ENCODE measurements at regions not wholly inside any gene's neighbourhood (a gene's known extent, or its start where the extent isn't known, plus 50 kb on each side); places are given as distances from the start of the nearest gene placed in this dataset.

- TF ChIP-seq HSF1 (IDR thresholded peaks at IDR 0.05; ENCODE audit: low read depth, low read length) (no peak), MTA2 (IDR thresholded peaks at IDR 0.05; ENCODE audit: low read depth) (no peak)
- TF ChIP-seq, protein P1, sequence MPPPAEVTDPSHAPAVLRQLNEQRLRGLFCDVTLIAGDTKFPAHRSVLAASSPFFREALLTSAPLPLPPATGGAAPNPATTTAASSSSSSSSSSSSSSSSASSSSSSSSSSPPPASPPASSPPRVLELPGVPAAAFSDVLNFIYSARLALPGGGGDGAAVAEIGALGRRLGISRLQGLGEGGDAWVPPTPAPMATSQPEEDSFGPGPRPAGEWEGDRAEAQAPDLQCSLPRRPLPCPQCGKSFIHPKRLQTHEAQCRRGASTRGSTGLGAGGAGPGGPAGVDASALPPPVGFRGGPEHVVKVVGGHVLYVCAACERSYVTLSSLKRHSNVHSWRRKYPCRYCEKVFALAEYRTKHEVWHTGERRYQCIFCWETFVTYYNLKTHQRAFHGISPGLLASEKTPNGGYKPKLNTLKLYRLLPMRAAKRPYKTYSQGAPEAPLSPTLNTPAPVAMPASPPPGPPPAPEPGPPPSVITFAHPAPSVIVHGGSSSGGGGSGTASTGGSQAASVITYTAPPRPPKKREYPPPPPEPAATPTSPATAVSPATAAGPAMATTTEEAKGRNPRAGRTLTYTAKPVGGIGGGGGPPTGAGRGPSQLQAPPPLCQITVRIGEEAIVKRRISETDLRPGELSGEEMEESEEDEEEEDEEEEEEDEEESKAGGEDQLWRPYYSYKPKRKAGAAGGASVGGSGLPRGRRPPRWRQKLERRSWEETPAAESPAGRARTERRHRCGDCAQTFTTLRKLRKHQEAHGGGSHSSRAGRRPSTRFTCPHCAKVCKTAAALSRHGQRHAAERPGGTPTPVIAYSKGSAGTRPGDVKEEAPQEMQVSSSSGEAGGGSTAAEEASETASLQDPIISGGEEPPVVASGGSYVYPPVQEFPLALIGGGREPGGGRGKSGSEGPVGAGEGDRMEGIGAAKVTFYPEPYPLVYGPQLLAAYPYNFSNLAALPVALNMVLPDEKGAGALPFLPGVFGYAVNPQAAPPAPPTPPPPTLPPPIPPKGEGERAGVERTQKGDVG (CRISPR knock-in tag; IDR thresholded peaks at IDR 0.05), result no peak
Observed at GRCh38 chr12:90076851-90077319, 368.2 kb upstream of the ATP2B1 start (continued).

DNA sequence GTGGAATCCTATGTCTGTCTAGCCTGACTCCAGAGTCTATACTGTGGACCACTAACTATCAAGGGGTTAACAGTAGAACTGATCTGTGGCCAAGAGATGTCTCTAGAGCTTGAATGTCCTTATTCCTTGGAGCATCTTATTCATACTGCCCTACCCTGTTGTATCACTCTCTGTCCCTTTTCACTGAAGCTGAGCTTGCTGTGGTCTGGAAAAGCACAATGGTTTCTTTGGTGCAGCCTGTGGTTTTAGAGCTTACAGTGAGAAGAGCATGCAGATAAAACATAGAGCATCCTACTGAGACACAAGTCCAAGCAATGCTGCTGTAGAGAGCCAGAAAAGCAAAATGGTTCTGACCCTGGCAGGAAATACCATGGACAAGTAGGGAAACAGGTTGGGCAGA, 367.0 kb upstream of the ATP2B1 start:
- no peaks in the 10 kb centered on the region; the same call in 1 of the 2 replicates for H3K4me1 ChIP-seq (ENCODE audit: control insufficient read depth, insufficient read depth, low read length)
- no peaks in the 10 kb centered on the region for H4K20me1 ChIP-seq (ENCODE audit: control insufficient read depth, insufficient read depth)
- DNase-seq (ENCODE audit: low read depth, low spot score), result no peak
- no peak overlapping the region for H2AFZ ChIP-seq (ENCODE audit: control insufficient read depth, low read depth, low read length)
- ChIA-PET SMC1A (ENCODE audit: uncharacterized antibody, unreplicated experiment) (interaction anchor here (3.8 kb wide), 1 partner anchor 9 kb away, joined by 16 read pairs; no protein-coding TSS in a partner anchor), CTCF (interaction anchor here (0.7 to 1.3 kb wide), 2 partner anchors 27 to 28 kb away, joined by 3 read pairs; no protein-coding TSS in a partner anchor), RAD21 (ENCODE audit: unreplicated experiment) (no interaction called here), POLR2A (interaction anchor here (1.4 kb wide), 1 partner anchor 147 kb away, joined by 3 read pairs; no protein-coding TSS in a partner anchor)
- in situ Hi-C loops (cut with MboI), result no loop called here
- H3K79me2 ChIP-seq (ENCODE audit: control insufficient read depth, insufficient read depth, low read length), result no peaks in the 10 kb centered on the region
- TF ChIP-seq HSF1 (IDR thresholded peaks at IDR 0.05; ENCODE audit: low read depth, low read length) (no peak), RUNX3 (IDR thresholded peaks at IDR 0.05; ENCODE audit: low read length) (0 out of 2 replicates have a peak, but pooled peaks have one; percentile 14), JUNB (IDR thresholded peaks at IDR 0.05) (no peak)
- FAIRE-seq, result no peak
- ATAC-seq, result no peak
- no peaks in the 10 kb centered on the region for H3K27me3 ChIP-seq (replicated peaks in 1 of 2; ENCODE audit: control insufficient read depth in 2 of 2, insufficient read depth in 2 of 2, low read length in 1 of 2)
- H3K27ac ChIP-seq (ENCODE audit: control insufficient read depth, insufficient read depth), result no peak overlapping the region
- intact Hi-C loops (cut with micrococcal nuclease; ENCODE audit: unreplicated experiment), result no loop called here
- H3K4me3 ChIP-seq, result no peak overlapping the region
- BruUV-seq (replicated peaks), result no TSS peak
- H3K9ac ChIP-seq (ENCODE audit: control insufficient read depth, insufficient read depth, low read length), result no peak overlapping the region
- no peaks in the 10 kb centered on the region for H3K36me3 ChIP-seq (ENCODE audit: control insufficient read depth in 2 of 2, insufficient read depth in 2 of 2, low read length in 1 of 2)
- H3K9me3 ChIP-seq (replicated peaks; ENCODE audit: control insufficient read depth, insufficient read depth, low read length), result no peaks in the 10 kb centered on the region
- H3K4me2 ChIP-seq (ENCODE audit: control insufficient read depth, insufficient read depth), result no peak overlapping the region

Data from GM12878 (cell line).